ENCODE measurements at regions not wholly inside any gene's neighbourhood (a gene's known extent, or its start where the extent isn't known, plus 50 kb on each side); places are given as distances from the start of the nearest gene placed in this dataset.

DNA sequence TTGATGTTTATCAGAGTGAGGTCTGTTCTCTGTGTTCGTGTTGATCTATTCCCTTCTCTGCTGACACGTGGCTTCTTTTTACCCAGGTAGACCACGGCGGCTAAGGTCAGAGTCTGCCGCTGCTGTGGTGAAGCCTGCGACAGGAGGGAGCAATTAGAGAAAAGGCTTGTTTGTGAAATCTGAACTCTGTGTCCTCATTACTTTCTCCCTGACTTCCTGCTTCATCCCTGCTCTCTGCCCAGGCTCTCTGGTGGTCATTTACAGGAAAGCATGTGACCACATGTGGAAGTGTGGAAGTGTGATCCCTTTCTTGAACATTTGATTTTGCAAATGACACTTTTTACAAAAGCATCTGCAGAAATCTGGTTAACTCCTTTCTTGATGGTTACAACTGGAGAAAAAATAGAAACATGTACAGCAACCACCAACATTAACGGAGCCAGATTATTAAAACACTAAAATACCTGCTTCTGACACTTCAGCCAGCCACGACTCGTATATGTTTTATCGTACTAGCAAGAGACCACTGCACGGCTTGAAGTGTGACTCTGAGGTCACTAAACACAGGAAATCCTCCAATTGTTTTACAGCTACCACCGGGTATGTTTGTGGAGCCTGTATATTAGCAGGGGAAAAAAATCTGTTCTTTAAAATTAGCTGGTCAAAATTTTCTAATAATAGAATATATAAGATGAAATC lies 388.6 kb upstream of the TMPO start:
- intact Hi-C loops (cut with micrococcal nuclease) (no loop called here), in situ Hi-C loops (cut with MboI) (no loop called here)
- H3K36me3 ChIP-seq (ENCODE audit: control insufficient read depth, insufficient read depth, low read length): no peaks in the 10 kb centered on the region
- BruUV-seq (replicated peaks): no TSS peak
- CTCF ChIA-PET (ENCODE audit: low intra/inter-chr PET ratio): no interaction called here
- FAIRE-seq: no peak
- H3K4me1 ChIP-seq (replicated peaks in 1 of 2; ENCODE audit: control insufficient read depth in 2 of 2, insufficient read depth in 2 of 2, low read length in 2 of 2): no peaks in the 10 kb centered on the region
- 1% methylated on average over 12 of the region's 12 CpGs for WGBS (ENCODE audit: insufficient coverage, low coverage, missing lambda C conversion rate)
- H2AFZ ChIP-seq (ENCODE audit: low read depth, low read length): no peak overlapping the region
- no peaks in the 10 kb centered on the region for H3K9me3 ChIP-seq (replicated peaks; ENCODE audit: control insufficient read depth, insufficient read depth, low read depth, low read length)
- POLR2A ChIA-PET: no interaction called here
- no peak overlapping the region for H3K4me3 ChIP-seq
- no peaks in the 10 kb centered on the region for H3K27me3 ChIP-seq (ENCODE audit: control insufficient read depth in 2 of 2, insufficient read depth in 2 of 2, low read length in 2 of 2)
- no peak overlapping the region for H3K27ac ChIP-seq (ENCODE audit: extremely low read depth, low read depth, low read length)
- ATAC-seq: no peak
- TF ChIP-seq HEY1 (CRISPR knock-in tag; IDR thresholded peaks at IDR 0.05; ENCODE audit: borderline replicate concordance) (no peak), ELK1 (CRISPR knock-in tag; IDR thresholded peaks at IDR 0.05) (no peak)
- H3K9ac ChIP-seq (ENCODE audit: insufficient read depth in 1 of 2, low read depth in 2 of 2, low read length in 2 of 2): no peak overlapping the region
- no peaks in the 10 kb centered on the region for H3K79me2 ChIP-seq (ENCODE audit: control insufficient read depth, insufficient read depth, low read length)
- H3K9me1 ChIP-seq (ENCODE audit: control insufficient read depth, insufficient read depth, low read length): no peaks in the 10 kb centered on the region
- no peaks in the 10 kb centered on the region for H4K20me1 ChIP-seq (replicated peaks; ENCODE audit: control insufficient read depth, insufficient read depth, low read length)
- DNase-seq (ENCODE audit: extremely low read depth in 1 of 4, low spot score in 3 of 4): no peak
- no peak overlapping the region for H3K4me2 ChIP-seq (ENCODE audit: insufficient read depth, low read length)

- ATAC-seq: no peak
- no peak for FAIRE-seq
- Histone ChIP-seq H3K4me1 (replicated peaks in 1 of 2; ENCODE audit: control insufficient read depth in 2 of 2, insufficient read depth in 2 of 2, low read length in 2 of 2) (no peaks in the 10 kb centered on the region), H3K36me3 (ENCODE audit: control insufficient read depth, insufficient read depth, low read length) (no peaks in the 10 kb centered on the region), H3K27ac (ENCODE audit: extremely low read depth, low read depth, low read length) (no peak overlapping the region), H3K9me3 (replicated peaks; ENCODE audit: control insufficient read depth, insufficient read depth, low read depth, low read length) (no peaks in the 10 kb centered on the region), H3K79me2 (ENCODE audit: control insufficient read depth, insufficient read depth, low read length) (no peaks in the 10 kb centered on the region), H2AFZ (ENCODE audit: low read depth, low read length) (no peak overlapping the region), H4K20me1 (replicated peaks; ENCODE audit: control insufficient read depth, insufficient read depth, low read length) (no peaks in the 10 kb centered on the region), H3K4me2 (ENCODE audit: insufficient read depth, low read length) (no peak overlapping the region), H3K9ac (ENCODE audit: insufficient read depth in 1 of 2, low read depth in 2 of 2, low read length in 2 of 2) (no peak overlapping the region), H3K9me1 (ENCODE audit: control insufficient read depth, insufficient read depth, low read length) (no peaks in the 10 kb centered on the region), H3K27me3 (ENCODE audit: control insufficient read depth in 2 of 2, insufficient read depth in 2 of 2, low read length in 2 of 2) (no peaks in the 10 kb centered on the region), H3K4me3 (no peak overlapping the region)
- WGBS (ENCODE audit: insufficient coverage, low coverage, missing lambda C conversion rate): 0% methylated on average over 2 of the region's 3 CpGs
- ChIA-PET CTCF (ENCODE audit: low intra/inter-chr PET ratio) (no interaction called here), POLR2A (no interaction called here)
- in situ Hi-C loops (cut with MboI): no loop called here
- DNase-seq (ENCODE audit: extremely low read depth in 1 of 4, low spot score in 3 of 4): no peak
- no TSS peak for BruUV-seq (replicated peaks)
- intact Hi-C loops (cut with micrococcal nuclease): no loop called here
- TF ChIP-seq ZNF140 (CRISPR knock-in tag; IDR thresholded peaks at IDR 0.05): no peak
- no peak for TF ChIP-seq DEAF1 (CRISPR knock-in tag; IDR thresholded peaks at IDR 0.05)
- TF ChIP-seq HDAC8 (tag; IDR thresholded peaks at IDR 0.05): no peak
- no peak for TF ChIP-seq ZKSCAN1 (IDR thresholded peaks at IDR 0.05; ENCODE audit: low read depth, low read length)
- TF ChIP-seq JUND (IDR thresholded peaks at IDR 0.05; ENCODE audit: borderline replicate concordance, low read depth, low read length): no peak
- TF ChIP-seq JUND (tag; IDR thresholded peaks at IDR 0.05; ENCODE audit: borderline replicate concordance, low read depth, low read length): no peak
- no peak for TF ChIP-seq ZNF436 (CRISPR knock-in tag; IDR thresholded peaks at IDR 0.05)
- no peak for TF ChIP-seq CREM (IDR thresholded peaks at IDR 0.05; ENCODE audit: low read depth)
- no peak for TF ChIP-seq NEUROD1 (IDR thresholded peaks at IDR 0.05; ENCODE audit: borderline replicate concordance, low read depth, low read length, partially characterized antibody)
- TF ChIP-seq, protein P1, sequence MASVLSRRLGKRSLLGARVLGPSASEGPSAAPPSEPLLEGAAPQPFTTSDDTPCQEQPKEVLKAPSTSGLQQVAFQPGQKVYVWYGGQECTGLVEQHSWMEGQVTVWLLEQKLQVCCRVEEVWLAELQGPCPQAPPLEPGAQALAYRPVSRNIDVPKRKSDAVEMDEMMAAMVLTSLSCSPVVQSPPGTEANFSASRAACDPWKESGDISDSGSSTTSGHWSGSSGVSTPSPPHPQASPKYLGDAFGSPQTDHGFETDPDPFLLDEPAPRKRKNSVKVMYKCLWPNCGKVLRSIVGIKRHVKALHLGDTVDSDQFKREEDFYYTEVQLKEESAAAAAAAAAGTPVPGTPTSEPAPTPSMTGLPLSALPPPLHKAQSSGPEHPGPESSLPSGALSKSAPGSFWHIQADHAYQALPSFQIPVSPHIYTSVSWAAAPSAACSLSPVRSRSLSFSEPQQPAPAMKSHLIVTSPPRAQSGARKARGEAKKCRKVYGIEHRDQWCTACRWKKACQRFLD (CRISPR knock-in tag; IDR thresholded peaks at IDR 0.05): no peak
- TF ChIP-seq RCOR1 (IDR thresholded peaks at IDR 0.05; ENCODE audit: borderline replicate concordance in 1 of 2, low read depth in 2 of 2, low read length in 2 of 2): no peak
Observed at GRCh38 chr12:98127336-98127679, 388.1 kb upstream of the TMPO start.

All from K562 (cell line).